ENCODE measurements at regions not wholly inside any gene's neighbourhood (a gene's known extent, or its start where the extent isn't known, plus 50 kb on each side); places are given as distances from the start of the nearest gene placed in this dataset.

DNA sequence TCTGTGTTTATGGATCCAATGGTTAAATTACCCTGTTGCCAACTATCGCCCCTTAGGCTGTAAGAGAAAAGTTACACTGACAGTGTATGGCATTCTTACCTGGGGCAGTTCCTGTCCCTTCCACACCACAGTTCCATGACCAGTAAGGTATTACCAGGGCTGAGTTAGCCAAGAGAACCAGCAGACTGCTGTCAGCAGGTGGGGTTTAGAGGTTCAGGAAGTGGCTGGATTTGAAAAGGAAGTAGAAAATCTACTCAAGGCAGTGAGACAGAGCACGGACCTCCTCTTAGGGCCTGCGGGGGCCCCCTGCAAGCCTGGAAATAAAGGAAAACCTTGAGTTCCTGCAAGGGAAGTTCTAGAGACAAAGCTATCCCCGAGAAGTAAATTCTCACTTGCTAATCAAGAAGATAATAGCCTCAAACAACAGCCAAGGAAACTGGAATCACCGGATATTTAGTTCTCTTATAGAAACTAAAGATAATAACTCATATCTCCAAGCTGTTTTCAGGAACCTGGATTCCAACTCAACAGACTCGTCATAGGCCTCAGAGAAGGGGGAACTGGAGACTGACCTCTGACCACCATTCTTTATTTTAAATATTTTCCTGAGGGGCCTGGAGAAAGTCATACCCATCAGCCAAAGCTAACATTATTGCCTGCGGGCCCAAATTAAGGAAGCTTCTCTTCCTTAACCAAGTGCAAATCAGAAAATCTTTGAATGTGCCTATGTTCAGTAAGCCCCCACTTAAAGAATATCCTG, 161.7 kb downstream of the ANXA2 start:
- no peaks in the 10 kb centered on the region for H3K4me1 ChIP-seq (ENCODE audit: control insufficient read depth, extremely low read depth, insufficient read depth, low read length)
- H3K4me3 ChIP-seq (replicated peaks in 1 of 3; ENCODE audit: insufficient read depth in 1 of 3, low read depth in 1 of 3, low read length in 3 of 3) = no peak overlapping the region
- POLR2A ChIA-PET = no interaction called here
- H2AFZ ChIP-seq (ENCODE audit: low read depth, low read length) = no peak overlapping the region
- H3K9me1 ChIP-seq (replicated peaks; ENCODE audit: control insufficient read depth, extremely low read depth, insufficient read depth, low read length) = no peaks in the 10 kb centered on the region
- H3K9me3 ChIP-seq (replicated peaks; ENCODE audit: control insufficient read depth, insufficient read depth, low read length) = no peaks in the 10 kb centered on the region
- dilution Hi-C loops (cut with MboI; ENCODE audit: extremely low pct_ligation_motif_present, low sequenced_read_pairs) = no loop called here
- no peaks in the 10 kb centered on the region for H3K79me2 ChIP-seq (ENCODE audit: control insufficient read depth, insufficient read depth, low read length)
- FAIRE-seq (no peak), DNase-seq (ENCODE audit: low read depth, low spot score) (no peak)
- H3K36me3 ChIP-seq (ENCODE audit: control insufficient read depth in 2 of 2, extremely low read depth in 1 of 2, insufficient read depth in 2 of 2, low read length in 2 of 2) = no peaks in the 10 kb centered on the region
- no peak overlapping the region for H3K27ac ChIP-seq (ENCODE audit: insufficient read depth, low read depth, low read length)
- CTCF ChIA-PET = interaction anchor here (0.9 kb wide), 1 partner anchor 511 kb away, joined by 3 read pairs; no protein-coding TSS in a partner anchor
- TF ChIP-seq, protein P1, sequence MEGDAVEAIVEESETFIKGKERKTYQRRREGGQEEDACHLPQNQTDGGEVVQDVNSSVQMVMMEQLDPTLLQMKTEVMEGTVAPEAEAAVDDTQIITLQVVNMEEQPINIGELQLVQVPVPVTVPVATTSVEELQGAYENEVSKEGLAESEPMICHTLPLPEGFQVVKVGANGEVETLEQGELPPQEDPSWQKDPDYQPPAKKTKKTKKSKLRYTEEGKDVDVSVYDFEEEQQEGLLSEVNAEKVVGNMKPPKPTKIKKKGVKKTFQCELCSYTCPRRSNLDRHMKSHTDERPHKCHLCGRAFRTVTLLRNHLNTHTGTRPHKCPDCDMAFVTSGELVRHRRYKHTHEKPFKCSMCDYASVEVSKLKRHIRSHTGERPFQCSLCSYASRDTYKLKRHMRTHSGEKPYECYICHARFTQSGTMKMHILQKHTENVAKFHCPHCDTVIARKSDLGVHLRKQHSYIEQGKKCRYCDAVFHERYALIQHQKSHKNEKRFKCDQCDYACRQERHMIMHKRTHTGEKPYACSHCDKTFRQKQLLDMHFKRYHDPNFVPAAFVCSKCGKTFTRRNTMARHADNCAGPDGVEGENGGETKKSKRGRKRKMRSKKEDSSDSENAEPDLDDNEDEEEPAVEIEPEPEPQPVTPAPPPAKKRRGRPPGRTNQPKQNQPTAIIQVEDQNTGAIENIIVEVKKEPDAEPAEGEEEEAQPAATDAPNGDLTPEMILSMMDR (IDR thresholded peaks at IDR 0.05; ENCODE audit: extremely low read depth in 1 of 2, insufficient read depth in 1 of 2, low read depth in 1 of 2, low read length in 2 of 2) = no peak
- TF ChIP-seq POLR2A (IDR thresholded peaks at IDR 0.05; ENCODE audit: low read depth, low read length) (no peak), POLR2AphosphoS5 (IDR thresholded peaks at IDR 0.05; ENCODE audit: insufficient read depth, low read depth, low read length) (no peak), JUN (IDR thresholded peaks at IDR 0.05; ENCODE audit: borderline replicate concordance, insufficient read depth, insufficient read length, low read depth) (no peak), EZH2 (IDR thresholded peaks at IDR 0.05; ENCODE audit: borderline replicate concordance, low read depth, low read length, severe bottlenecking) (no peak), FOS (IDR thresholded peaks at IDR 0.05; ENCODE audit: borderline replicate concordance, insufficient read depth, low read length) (no peak)
- TF ChIP-seq, protein P2, sequence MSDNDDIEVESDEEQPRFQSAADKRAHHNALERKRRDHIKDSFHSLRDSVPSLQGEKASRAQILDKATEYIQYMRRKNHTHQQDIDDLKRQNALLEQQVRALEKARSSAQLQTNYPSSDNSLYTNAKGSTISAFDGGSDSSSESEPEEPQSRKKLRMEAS (IDR thresholded peaks at IDR 0.05; ENCODE audit: insufficient read depth, insufficient read length) = no peak
- H3K4me2 ChIP-seq (ENCODE audit: insufficient read depth, low read length) = no peak overlapping the region
- no TSS peak for BruUV-seq (replicated peaks)
- peaks cover 0 to 4% of the 10 kb centered on the region in 2 experiments for H3K27me3 ChIP-seq (ENCODE audit: control insufficient read depth in 2 of 2, insufficient read depth in 2 of 2, low read length in 2 of 2)
- no peak overlapping the region for H3K9ac ChIP-seq (replicated peaks; ENCODE audit: extremely low read depth, insufficient read depth, low read length)
- intact Hi-C loops (cut with micrococcal nuclease) = no loop called here
- no peaks in the 10 kb centered on the region for H4K20me1 ChIP-seq (replicated peaks; ENCODE audit: control insufficient read depth, extremely low read depth, insufficient read depth, low read length)
